NCI-H2227 (cell line): ENCODE measurements at regions not wholly inside any gene's neighbourhood (a gene's known extent, or its start where the extent isn't known, plus 50 kb on each side); places are given as distances from the start of the nearest gene placed in this dataset.

Source experiments
- DNase-seq: peaks from one replicate; lab custom pipeline; 2025; ENCODE audit not compliant: unreplicated experiment; lab: John Stamatoyannopoulos, UW

DNA sequence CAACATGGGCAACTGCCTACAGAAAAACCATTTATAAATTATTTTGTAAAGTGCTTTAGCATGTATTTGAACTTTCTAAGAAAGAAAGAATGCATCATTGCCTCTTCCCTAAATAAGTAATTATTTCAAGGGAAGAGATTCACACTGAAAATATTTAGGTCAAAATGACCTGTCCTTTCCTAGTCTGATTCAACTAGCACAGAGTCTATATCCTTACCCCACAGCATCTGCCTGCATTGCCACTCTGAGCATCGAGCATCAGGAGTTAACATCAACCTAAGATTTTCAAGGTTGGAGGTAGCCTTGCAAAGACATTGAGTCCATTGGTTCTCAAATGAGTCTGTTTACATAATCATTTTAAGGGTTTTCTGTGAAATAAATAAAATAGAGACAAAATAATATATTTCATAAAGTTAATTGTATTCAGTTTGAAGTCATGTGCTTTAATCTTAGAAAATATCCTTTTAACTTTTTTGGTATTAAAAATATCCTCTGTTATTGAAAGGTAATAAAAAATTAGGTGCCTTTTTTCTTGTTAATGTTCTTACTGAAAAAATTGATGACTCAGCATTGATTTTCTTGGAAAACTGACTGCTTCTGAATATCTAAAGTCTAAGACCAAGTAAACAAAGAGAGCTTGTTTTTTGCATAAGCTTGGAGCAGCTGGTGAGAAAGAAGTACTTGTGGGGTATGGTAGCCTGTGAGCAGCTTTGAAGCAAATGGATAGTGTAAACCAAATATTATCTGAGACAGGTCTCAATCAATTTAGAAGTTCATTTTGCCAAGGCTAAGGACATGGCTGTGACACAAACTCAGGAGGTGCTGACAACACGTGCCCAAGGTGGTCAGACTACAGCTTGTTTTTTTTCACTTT, 269.0 kb upstream of the CLEC14A start:
- no peak for DNase-seq

DNA sequence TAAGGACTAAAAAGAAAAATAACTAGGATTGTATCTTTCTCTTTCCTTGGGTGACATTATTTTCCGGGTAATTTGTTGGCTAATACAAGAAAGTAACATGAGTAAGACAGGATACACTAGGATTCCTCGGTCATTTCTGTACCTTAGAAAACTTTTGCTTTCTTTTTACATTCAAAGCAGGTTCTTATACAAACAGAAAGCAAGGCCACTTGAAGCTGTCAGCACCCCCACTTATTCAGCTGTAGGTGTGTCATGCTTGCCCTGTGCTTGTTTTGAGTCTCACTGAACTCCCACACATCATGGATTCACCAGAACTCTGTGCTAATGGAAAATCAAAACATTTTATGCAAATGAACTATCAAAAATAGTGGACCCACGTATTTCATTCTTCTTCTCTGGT, 266.8 kb upstream of the CLEC14A start:
- DNase-seq, result no peak

DNA sequence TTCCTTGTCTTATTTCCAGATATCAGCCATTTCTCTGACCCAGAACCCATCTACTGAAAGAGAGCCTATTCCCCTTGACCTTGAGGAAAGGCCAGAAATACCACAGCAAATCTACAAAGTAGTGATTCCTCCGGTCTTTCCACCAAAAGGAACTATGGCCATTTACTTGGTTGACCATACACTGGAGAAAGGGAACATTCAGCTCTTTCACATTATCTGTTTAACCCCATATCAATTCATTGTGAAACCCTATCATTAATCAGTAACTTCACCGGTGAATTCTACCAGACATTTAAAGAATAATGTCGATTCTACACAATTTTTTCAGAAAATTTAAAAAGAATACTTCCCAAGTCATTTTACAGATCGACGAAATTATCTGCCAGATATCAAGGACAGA, 265.7 kb upstream of the CLEC14A start:
- no peak for DNase-seq

DNA sequence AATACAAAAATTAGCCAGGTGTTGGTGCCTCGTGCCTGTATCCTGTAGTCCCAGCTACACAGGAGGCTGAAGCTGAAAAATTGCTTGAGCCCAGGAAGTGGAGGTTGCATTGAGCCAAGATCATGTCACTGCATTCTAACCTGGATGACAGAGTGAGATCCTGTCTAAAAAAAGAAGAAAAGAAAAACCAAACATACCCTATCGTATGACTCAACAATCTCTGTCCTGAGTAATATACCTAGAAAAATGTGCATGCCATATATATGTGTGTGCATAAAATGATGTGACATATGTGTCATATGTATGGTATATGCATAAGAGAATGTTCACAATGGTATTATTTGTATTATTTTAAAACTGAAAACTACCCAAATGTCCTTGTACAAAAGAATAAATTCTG, 261.5 kb upstream of the CLEC14A start:
- DNase-seq, result no peak

DNA sequence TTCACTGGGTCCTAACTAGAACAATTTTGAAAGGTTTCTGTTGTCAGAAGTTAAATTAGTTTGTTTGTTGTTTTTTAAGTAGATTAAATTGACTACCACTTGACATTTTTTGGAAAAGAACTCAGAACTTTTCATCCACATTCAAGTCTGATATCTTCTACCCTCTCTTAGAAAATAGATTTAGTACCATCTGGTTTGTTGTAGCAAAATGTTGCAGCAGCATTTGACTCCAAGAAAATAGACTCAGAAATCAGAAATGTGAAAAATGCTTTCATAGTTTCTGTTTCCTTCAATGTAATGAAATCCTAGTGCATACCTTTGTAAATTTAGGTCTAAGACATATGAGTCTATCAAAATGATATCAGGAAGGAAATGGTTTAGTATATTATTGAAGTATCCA, 256.3 kb upstream of the CLEC14A start:
- no peak for DNase-seq

DNA sequence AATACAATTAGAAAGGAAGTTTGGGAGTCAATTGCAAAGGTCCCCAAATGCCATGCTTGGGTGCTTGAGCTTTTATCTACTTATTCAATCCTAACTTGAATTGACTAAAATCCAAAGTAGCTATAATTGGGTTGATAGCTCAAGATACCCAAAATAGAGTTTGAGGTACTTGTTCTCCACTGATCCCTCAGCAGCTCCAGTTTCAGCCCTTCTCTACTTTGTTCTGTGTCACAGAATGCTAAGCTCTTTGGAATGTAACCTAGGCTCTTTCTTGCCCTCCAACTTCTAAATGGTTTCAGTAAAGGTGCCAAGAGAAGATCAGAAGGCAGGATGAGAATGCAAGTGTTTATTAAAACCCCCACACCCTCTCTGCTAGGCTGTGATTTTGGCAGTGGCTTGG, 251.4 kb upstream of the CLEC14A start:
- no peak for DNase-seq

DNA sequence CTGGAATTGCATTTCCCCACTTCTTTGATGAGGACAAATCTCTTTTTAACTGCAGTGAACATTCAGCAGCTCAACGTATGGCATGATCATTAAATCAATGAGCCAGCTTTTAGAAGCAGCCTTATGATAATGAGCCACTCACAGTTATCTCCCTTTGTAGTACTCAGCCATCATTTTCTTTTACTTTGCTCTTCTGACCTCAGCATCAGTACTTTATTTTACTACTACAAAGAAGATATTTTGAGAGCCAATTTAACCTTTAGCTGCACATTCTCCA, 250.0 kb upstream of the CLEC14A start:
- DNase-seq, result no peak

DNA sequence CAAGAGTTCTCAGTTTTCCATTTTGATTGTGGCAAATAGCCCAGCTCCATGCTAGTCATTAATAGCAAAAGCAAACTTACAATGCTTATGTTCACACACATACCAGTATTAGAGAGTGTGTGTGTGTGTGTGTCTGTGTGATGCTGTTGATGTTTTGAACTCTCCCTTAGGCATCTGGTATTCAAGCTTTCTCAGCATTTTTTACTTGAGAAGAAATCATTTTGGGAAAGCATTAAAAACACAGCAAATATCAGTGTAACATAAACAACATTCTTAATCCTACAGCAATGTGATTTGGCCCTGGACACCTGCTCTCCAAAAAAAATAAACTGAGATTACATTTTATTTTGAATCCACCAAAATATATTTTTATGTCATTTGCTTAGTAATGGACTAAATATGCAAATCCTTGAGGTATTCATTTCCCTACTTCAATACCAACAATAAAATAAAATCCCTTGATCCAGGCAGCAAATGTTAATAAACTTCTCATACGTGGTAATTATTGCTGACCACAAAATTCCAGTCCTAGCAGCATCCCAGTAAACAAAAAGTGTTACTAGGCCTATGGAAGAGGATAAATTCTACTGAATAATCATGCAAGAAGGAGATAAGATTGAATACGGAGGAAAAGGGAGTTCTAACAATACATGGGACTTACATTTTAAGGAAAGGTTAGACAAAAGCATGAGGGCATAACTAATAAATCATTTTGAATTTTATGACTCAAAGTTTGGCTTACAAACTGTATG, 249.5 kb upstream of the CLEC14A start:
- DNase-seq, result no peak

DNA sequence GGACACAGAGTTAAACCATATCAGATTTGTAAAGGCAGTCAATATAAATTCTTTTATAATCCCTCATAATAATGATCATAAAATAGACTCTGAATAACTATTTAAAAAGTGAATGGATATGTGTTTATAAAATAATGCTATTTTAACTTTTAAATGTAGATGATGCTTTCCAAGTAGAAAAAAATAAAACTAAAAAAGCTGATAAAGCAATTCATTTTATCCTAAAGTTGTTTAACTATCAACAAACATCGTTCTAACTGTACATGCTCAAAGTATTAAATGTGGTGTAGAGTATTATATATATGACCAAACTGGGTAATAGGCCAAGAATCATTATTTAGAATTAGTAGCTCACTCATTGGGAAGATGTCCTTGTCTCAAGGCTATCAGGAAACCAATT, 248.3 kb upstream of the CLEC14A start:
- no peak for DNase-seq

DNA sequence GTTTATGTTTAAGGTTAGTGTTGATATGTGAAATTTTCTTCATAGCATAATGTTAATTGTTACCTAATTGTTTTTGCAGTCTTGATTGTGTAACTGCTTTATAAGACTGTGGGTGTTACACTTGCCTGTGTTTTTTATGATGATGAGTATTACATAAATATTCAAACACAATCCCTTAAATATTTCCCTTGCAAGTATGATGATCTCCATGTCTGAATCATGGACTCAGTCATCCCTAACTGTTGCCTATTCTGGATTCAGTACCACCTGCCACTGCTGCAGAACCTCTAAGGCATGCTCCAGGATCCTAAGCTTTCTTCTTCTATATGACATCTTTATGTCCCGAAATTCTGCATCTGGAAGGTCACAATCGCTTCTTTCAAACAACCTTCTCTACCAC, 246.3 kb upstream of the CLEC14A start:
- DNase-seq, result no peak

DNA sequence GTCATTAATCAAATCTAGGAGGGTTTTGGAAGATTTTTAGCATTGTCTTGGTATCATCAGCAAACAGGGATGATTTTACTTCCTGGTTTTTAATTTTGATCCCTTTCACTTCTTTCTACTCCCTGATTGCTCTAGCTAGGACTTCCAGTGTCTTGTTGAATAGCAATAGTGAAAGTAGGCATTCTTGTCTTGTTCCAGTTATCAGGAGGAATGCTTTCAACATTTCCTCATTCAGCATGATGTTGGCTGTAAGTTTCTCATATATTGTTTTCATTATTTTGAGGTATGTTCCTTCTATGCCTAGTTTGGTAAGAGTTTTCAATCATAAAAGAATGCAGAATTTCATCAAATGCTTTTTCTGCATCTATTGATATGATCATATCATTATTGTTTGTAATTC, 244.2 kb upstream of the CLEC14A start:
- DNase-seq, result no peak

DNA sequence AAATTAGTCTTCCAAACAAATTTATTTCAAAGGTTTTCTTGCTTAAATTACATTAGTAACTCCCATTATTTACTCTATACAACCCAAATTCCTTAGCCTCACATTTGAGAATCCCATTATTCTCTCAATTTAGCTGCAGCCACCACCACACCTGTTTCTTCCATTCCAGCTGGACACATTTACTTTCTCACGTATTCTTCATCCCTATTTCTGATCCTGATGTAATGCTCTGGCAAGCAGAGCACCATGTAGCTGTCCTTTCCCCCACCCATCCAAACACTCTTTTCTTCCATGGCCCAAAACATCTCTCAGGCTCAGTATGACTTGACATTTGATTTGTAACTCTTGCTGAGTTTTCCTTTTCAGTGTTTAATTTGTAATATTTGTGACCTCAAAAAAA, 240.2 kb upstream of the CLEC14A start:
- DNase-seq, result no peak

DNA sequence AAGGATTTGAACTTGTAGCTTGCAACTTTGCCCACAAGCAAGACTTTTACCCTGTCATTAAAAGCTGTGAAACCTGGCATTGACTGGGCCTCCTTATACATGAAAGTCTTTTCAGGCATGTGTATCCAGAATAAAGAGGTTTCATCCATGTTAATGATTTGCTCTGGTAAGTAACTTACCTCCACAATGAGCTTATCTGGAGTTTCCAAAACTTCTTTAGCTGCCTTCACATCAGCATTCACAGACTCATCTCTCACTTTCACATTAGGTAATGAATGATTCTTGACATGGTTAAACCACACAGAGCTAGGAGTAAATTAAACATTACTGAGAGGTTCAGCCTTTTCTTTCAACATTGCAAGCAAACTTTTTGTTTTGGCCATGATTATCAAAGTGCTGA, 234.4 kb upstream of the CLEC14A start:
- no peak for DNase-seq

DNA sequence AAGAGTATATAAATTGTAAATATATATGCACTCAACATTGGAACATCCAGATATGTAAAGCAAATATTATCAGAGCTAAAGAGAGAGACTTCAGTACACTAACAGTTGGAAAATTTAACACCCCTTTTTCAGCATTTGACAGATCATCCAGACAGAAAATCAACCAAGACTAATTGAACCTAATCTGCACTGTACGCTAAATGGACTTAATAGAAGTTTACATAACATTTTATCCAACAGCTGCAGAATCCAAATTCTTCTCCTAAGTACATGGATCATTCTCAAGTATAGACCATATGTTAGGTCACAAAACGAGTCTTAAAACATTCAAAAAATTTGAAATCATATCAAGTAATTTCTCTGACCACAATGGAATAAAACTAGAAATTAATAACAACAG, 229.1 kb upstream of the CLEC14A start:
- DNase-seq, result no peak

DNA sequence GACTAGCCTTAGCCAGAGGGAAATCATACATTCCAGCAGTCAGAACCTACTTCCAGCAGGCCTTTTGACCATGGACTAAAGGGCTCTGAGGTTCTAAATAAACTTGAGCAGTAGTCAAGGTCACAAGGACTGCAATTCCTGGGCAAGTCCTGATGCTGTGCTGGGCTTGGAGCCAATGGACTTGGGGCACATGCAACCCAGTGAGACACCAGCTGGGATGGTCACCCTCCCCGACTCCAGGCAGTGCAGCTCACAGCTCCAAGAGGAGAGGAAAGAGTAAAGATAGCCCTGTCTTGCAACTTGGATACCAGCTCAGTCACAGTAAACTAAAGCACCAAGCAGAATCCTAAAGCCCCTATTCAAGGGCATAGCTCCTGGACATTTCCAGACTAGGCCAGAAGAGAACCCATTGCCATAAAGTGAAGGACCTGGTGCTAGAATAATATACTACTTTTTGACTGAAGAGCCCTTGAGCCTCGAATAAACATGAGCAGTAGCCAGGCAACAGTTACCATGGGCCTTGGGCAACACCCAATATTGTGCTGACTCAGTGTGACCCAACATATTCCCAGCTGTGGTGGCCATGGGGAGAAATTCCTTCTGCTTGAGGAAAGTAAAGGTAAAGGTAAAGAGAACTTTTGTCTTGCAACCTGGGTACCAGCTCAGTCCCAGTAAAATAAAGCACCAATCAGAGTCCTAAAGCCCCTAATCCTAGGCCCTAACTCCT, 226.2 kb upstream of the CLEC14A start:
- no peak for DNase-seq

DNA sequence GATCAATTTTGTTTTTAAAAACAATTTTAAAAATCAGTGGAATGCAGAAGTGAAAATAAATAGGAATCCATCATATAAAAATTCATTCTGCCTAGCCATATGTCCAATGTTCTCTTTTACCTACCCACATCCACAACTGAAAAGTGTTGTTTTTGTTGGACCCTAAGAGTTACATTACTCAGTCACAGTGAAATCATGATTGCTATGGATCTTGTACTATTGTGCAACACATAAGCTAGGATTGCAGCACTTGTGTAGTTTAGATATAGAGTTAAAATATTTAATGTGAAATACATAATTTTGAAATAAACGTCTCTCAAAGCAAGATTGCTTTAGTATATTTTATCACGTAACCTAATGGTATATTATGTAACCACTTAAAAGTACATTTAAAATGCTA, 213.3 kb upstream of the CLEC14A start:
- DNase-seq, result no peak

DNA sequence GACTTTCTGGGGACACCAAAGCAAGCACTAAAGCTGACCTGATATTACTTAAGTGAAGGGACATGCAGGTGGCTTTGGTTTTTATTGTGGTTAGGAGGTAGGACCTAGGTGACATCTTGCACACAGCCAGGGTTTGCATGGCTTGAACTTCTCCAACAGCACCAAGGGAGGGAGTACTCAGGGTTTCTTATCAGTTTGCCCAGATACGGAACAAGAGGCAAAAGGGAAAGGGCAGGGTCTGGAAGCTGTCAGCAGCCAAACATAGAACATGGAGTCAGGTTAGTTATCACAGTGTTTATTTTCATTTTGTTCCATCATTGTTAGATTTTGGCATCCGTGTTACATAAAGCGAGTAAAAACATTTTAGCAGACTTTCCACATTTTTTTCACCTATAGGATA, 186.3 kb upstream of the CLEC14A start:
- DNase-seq, result no peak

DNA sequence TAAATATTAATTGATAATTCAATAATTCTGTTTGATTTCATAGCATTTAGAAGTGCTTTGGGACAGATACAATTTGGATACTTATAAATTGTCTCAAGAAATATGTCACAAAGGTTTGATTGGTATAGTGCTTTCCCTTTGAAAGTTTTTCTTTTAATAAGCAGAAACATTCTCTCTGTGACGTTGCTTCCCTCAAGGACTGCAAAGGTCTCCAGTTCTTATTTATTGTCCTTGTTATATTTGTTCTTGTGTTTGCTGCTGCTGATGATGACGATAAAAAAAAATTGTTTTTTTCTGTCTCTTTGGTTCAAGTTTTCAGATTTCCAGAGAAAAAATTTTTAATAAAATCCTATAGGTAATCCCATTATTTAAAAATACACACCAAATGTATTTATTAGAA, 176.3 kb upstream of the CLEC14A start:
- no peak for DNase-seq

DNA sequence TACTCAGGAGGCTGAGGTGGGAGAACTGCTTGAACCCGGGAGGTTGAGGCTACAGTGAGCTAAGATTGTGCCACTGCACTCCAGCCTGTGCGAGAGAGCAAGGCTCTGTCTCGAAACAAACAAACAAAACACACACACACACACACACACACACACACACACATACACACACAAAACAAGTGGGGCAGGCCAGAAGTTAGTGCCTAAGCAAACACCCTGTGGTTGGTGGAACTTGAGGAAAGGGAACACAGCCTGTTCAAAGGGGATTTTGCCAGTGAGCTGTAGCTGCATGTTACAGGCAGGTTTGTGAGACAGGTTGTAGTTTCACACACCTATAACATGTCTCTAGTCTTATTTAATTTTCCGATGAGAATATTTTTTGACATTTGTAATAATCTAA, 175.3 kb upstream of the CLEC14A start:
- DNase-seq, result no peak

DNA sequence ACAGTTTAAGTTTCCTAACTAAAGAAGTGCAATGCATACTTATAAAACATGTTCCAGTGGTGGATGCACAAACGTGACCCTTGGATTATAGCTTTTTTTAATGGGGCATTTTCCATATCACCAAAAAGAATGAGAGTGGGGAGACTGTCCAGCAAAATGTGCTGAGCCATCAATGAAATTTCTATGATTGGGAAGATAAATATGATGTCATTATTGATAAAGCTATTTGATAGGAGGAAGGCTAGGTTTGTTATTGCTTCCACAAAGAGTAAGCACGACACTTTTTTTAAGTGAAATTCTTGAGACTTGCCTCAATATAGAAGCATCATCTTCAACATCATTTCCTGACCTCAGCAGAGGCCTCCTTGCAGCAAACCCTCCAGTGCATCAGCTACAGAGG, 174.6 kb upstream of the CLEC14A start:
- DNase-seq, result no peak

DNA sequence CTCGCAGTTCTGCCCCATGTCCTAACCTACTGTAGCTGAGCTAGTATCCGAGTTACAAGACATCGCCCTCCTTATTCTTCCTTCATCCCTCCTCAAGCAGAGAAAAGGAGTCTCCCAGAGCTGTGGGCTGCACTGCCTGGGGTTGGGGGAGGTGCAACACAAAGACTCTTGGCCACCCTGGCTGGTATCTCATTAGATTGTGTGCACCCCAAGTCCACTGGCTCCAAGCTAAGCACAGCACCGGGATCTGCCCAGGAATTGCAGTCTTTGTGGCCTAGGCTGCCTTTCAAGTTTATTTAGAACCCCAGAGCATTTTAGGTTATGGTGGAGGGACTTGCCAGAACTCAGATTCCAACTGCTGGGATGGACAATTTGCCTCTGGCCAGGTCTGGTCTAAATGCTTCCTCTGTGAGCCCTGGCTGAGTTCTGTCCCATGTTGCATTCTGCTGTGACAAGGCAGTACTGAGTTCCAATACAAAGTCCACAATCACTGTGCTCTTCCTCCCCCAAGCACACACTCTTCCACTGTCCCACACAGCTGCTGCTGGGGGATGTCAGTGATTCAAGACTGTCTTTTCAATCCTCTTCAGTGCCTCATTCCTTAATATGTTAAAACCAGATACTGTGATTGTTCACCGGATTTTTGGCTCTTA, 169.6 kb upstream of the CLEC14A start:
- DNase-seq, result no peak

DNA sequence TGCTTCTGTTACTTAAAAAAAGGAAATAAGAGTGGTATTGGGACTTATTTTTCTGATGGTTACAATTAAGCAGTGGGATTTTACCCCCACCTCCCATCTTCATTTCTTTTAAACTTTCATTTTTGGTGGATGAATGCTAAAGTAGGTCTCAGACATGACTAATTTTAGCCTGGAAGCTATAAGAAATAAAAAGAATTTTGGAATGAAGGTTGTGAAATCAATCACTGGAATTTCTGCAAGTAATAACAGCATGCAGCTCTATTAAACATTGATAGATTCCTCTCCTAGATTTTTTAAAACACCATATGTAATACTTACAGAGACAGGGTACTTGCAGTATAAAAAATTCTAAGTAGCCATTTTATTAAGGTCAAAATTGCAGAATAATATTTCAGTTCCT, 164.2 kb upstream of the CLEC14A start:
- DNase-seq, result no peak
